Hematopoietic multipotent progenitor cell treated with erythropoietin and hydrocortisone succinate and interleukin-3 and kit ligand, for 8 days (in vitro differentiated cells): ENCODE measurements at regions not wholly inside any gene's neighbourhood (a gene's known extent, or its start where the extent isn't known, plus 50 kb on each side); places are given as distances from the start of the nearest gene placed in this dataset.

ENCODE experiments used
- DNase-seq: peaks from one replicate; pipeline ENCODE4 v3.0.0-alpha.2; 2015

- DNase-seq = no peak
Measured at GRCh38 chr4:136743238-136743637, 789.1 kb downstream of the PCDH18 start.

- peak; percentile 21 for DNase-seq
Measured at GRCh38 chr4:136742333-136742732, 790.0 kb downstream of the PCDH18 start.

- DNase-seq = no peak
Measured at GRCh38 chr4:136741468-136741867, 790.8 kb downstream of the PCDH18 start.

GRCh38 chr4:136740326-136740725 lies 792.0 kb downstream of the PCDH18 start:
- no peak for DNase-seq

- no peak for DNase-seq
Measured at GRCh38 chr4:136737066-136737465, 795.2 kb downstream of the PCDH18 start.

- DNase-seq = no peak
Measured at GRCh38 chr4:136731025-136731424, 801.3 kb downstream of the PCDH18 start.

- no peak for DNase-seq
Measured at GRCh38 chr4:136725286-136726081, 806.8 kb downstream of the PCDH18 start.

- no peak for DNase-seq
Measured at GRCh38 chr4:136713140-136713539, 819.2 kb downstream of the PCDH18 start.

- no peak for DNase-seq
Measured at GRCh38 chr4:136709897-136710296, 822.4 kb downstream of the PCDH18 start.

GRCh38 chr4:136706942-136707341 lies 825.4 kb downstream of the PCDH18 start:
- no peak for DNase-seq

GRCh38 chr4:136699905-136700304 lies 832.4 kb downstream of the PCDH18 start:
- no peak for DNase-seq

- DNase-seq = no peak
Measured at GRCh38 chr4:136691607-136692006, 840.7 kb downstream of the PCDH18 start.

- DNase-seq = no peak
Measured at GRCh38 chr4:136690360-136690759, 841.9 kb downstream of the PCDH18 start.

- no peak for DNase-seq
Measured at GRCh38 chr4:136687596-136687995, 844.7 kb downstream of the PCDH18 start.

GRCh38 chr4:136687118-136687517 lies 845.2 kb downstream of the PCDH18 start:
- no peak for DNase-seq

- DNase-seq = no peak
Measured at GRCh38 chr4:136680761-136681160, 851.5 kb downstream of the PCDH18 start.

GRCh38 chr4:136680271-136680670 lies 852.0 kb downstream of the PCDH18 start:
- DNase-seq = no peak

- no peak for DNase-seq
Measured at GRCh38 chr4:136670265-136670664, 862.0 kb downstream of the PCDH18 start.

- DNase-seq = no peak
Measured at GRCh38 chr4:136664988-136665387, 867.3 kb downstream of the PCDH18 start.

- no peak for DNase-seq
Measured at GRCh38 chr4:136662539-136662938, 869.8 kb downstream of the PCDH18 start.

GRCh38 chr4:136653640-136654406 lies 878.5 kb downstream of the PCDH18 start:
- DNase-seq = no peak

- DNase-seq = no peak
Measured at GRCh38 chr4:136651932-136652331, 880.4 kb downstream of the PCDH18 start.

GRCh38 chr4:136651278-136651667 lies 881.0 kb downstream of the PCDH18 start:
- no peak for DNase-seq

- DNase-seq = no peak
Measured at GRCh38 chr4:136650541-136651277, 881.6 kb downstream of the PCDH18 start.
